H4 (cell line): ENCODE measurements at regions not wholly inside any gene's neighbourhood (a gene's known extent, or its start where the extent isn't known, plus 50 kb on each side); places are given as distances from the start of the nearest gene placed in this dataset.

Experiments used
- DNase-seq: peaks from one replicate; pipeline ENCODE4 v3.0.0-alpha.2; 2015; ENCODE audit warnings: low spot score

- DNase-seq: no peak
Observed at GRCh38 chr21:25424048-25424447, 183.2 kb downstream of the MRPL39 start.

GRCh38 chr21:25422610-25423608 lies 184.4 kb downstream of the MRPL39 start:
- DNase-seq: no peak

- peak; percentile 18 for DNase-seq
Observed at GRCh38 chr21:25421321-25422028, 185.8 kb downstream of the MRPL39 start.

GRCh38 chr21:25420831-25421230 lies 186.4 kb downstream of the MRPL39 start:
- no peak for DNase-seq

- no peak for DNase-seq
Observed at GRCh38 chr21:25416669-25417068, 190.6 kb downstream of the MRPL39 start.

- DNase-seq: no peak
Observed at GRCh38 chr21:25412100-25412499, 195.2 kb downstream of the MRPL39 start.

GRCh38 chr21:25409978-25410377 lies 197.3 kb downstream of the MRPL39 start:
- DNase-seq: no peak

GRCh38 chr21:25408666-25409065 lies 198.6 kb downstream of the MRPL39 start:
- no peak for DNase-seq

GRCh38 chr21:25406887-25407579 lies 200.2 kb downstream of the MRPL39 start:
- DNase-seq: no peak

GRCh38 chr21:25405984-25406383 lies 201.3 kb downstream of the MRPL39 start:
- no peak for DNase-seq

GRCh38 chr21:25402134-25402961 lies 204.9 kb downstream of the MRPL39 start:
- DNase-seq: no peak

- DNase-seq: no peak
Observed at GRCh38 chr21:25400427-25400826, 206.9 kb downstream of the MRPL39 start.

GRCh38 chr21:25398630-25399029 lies 208.7 kb downstream of the MRPL39 start:
- DNase-seq: no peak

- no peak for DNase-seq
Observed at GRCh38 chr21:25396135-25396711, 211.1 kb downstream of the MRPL39 start.

- DNase-seq: no peak
Observed at GRCh38 chr21:25391777-25392176, 215.5 kb downstream of the MRPL39 start.

GRCh38 chr21:25390701-25391100 lies 216.6 kb downstream of the MRPL39 start:
- no peak for DNase-seq

GRCh38 chr21:25387665-25388064 lies 219.6 kb downstream of the MRPL39 start:
- DNase-seq: no peak

- DNase-seq: peak; percentile 68
Observed at GRCh38 chr21:25385911-25386474, 221.3 kb downstream of the MRPL39 start.

- no peak for DNase-seq
Observed at GRCh38 chr21:25385341-25385740, 221.9 kb downstream of the MRPL39 start.

GRCh38 chr21:25384782-25385181 lies 222.5 kb downstream of the MRPL39 start:
- no peak for DNase-seq

- DNase-seq: no peak
Observed at GRCh38 chr21:25383545-25383944, 223.7 kb downstream of the MRPL39 start.
